GM11168 (cell line): ENCODE measurements at regions not wholly inside any gene's neighbourhood (a gene's known extent, or its start where the extent isn't known, plus 50 kb on each side); places are given as distances from the start of the nearest gene placed in this dataset.
"Not testable (repeated sequence)": the region's sequence is repeated elsewhere in the genome, so short reads cannot be mapped to it uniquely, and the experiment has no call there.

Source experiments
- in situ Hi-C: fragments of 300-500 bp; cut with MboI; formaldehyde crosslinking; loops from one replicate; pipeline ENCODE4 v1.12.0; 2022; ENCODE audit warnings: low sequenced_read_pairs; ENCODE audit not compliant: unreplicated experiment

DNA sequence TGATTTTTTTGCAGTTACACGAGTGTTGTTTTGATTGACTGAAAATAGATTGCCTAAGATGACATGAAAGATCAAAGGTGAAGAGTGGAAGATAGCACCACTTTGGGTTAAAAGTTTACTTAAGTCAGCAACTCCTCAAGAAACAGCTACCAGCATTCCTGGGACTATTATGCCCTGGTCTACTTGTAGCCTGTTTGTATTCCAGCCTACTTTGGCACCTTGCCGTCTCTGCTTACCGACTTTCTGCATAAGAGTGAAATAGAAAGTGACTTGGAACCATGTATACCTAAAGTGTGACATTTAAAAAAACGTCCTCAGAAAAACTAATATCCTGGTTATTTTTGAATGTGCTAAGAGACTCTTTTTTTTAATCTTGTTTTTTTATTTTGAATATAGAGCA, 631.5 kb upstream of the PTBP2 start:
- in situ Hi-C loops: no loop called here

DNA sequence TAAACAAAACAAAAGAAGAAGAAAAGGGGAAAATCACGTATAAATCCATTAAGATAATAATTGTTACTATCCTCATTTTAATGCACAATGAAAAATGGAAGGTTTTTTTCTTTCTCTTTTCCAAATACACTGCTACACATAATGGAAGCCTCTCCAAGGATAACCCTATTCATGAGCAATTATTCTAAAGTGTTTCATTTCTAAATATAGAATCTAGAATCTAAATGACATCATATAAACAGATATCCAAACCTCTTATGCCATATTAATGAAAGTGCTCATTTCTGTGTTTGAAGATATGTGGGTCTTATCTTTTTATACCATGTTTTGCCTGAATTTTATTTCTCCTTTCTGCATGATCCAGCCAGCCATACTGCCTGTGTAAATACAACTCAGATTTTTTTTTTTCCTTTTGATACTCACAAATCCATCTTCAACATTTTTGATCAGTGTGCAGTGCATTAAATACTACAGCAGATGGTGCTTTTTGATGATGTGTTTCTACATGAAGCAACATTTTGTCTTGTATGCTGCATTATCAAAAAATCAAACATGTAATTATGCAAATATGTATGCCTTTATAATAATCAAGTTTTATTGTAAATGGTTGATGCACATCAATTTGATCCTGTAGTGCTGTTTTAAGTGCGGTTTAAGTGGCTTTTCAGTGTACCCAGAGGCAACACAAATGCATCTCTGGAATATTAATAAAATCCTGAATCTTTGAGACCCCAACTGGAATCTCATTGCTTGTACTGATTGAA, 625.6 kb upstream of the PTBP2 start:
- in situ Hi-C loops: no loop called here

DNA sequence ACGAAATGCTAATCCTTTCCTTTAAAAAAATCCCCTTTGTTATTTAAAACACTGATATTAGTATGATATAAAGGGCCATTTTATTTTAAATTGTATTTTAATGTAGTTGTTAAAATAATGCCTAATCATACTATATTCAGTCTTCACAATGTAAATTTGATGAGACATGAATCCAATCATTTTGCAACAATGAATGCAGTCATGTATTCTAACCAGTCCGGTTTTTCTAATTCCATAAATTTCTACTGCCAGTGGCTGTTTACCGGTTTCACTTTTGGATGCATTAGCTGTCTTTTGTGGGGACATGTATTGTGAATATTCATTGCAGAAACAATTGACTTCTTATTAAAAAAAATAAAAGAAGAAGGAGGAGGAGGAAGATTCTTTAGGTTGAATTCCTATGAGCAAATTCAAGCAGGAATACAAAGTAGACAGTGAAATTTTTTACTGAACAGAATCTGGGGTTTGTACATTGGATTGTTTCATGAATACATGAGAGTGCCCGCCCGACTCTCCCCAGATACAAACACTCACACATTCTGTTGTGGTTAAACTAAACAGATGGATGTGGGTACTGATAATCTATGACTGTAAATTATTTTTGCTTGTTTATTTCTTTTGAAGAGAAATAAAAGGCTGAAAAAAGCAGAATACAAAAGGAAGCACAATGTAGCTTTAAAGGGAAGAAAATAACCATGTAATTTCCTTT, 624.8 kb upstream of the PTBP2 start:
- in situ Hi-C loops: no loop called here

DNA sequence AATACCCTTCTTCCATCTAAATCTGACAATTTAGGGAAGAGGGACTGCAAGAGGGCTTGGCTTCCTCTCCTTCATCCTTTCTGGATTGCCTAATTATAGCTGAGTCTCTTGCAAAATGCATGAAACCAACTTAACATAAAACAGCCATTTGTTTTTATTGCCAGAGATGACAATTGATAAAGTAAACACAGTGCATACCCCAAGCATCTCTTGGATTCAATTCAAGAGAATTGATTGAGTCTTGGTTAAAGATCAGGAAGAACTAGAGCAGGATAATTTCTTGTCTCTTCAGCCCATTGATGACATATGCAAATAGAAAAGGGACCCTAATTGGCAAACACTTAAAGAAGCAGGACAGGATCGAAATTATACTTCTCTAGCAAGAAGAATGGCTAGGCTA, 617.1 kb upstream of the PTBP2 start:
- in situ Hi-C loops: no loop called here

DNA sequence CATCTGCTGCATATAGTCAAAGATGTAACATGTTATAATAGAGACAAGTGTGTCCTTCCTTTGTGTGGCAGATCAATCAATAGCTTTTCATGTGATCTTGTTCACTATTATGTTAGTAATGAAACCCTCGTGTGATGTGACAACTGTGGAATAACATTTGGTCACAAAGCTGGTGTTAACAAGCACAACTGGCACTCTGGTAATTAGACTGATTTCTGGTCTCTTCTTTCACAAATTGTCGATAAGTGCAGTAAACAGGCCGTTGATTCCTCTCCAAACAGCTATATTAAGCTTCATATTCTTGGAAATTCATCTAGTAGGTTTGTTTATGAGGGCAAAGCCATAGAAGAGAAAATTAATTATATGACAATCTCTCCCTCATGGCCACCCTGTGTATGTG, 616.7 kb upstream of the PTBP2 start:
- in situ Hi-C loops: no loop called here

DNA sequence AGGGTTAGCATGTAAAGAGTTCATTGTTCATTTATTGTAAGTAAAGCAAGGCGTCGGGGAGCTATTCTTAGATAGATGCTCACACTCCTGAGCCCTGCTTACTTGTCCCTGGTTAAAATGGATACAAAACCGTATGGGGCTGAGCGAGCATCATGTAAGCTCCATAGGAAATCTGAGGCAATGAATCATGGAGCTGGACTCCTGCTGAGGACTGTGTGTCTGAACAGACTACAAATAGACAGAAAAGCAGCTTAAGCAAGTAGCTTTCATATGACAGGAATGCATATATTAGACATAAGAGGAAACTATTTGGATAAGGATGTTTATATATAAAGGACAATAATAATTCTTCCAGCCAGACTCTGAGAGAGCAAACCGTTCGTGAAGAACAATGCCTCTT, 604.9 kb upstream of the PTBP2 start:
- in situ Hi-C loops: no loop called here

DNA sequence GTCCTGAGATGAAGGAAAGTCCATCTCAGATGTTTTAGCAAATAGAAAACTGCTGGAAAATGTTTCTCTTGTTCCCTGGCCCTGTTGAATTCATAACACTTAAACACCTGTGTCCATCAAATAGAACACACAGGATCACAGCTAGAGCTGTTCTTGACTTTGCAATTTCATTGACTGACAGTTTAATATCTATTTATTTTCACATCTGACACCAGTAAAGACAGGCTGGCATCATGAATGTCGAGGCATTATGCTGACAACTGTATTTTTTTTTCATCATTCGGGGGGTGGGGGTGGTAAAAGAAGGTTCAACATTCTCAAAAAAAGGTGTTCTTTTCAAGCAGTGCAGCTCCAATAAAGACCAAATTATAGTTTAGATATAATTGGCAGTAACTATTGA, 591.2 kb upstream of the PTBP2 start:
- in situ Hi-C loops: no loop called here

DNA sequence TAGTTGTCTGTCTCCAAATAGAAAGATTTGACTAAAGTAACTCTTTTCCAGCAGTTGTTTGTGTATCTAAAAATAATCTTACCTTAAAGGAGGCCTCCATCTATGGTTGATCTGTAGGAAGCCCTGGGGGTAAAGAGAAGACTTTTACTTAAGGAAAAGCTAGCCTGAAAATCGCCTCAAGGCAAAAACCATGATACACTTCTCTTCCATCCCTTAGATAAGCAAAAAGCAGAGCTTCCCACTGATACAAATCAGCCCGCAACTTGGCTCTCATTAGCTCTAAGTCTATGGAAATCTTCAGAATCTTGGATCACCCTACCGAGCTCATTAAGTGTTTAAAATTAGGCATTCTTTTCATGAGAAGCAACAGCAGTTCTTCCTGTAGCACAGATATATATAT, 576.9 kb upstream of the PTBP2 start:
- in situ Hi-C loops: no loop called here

DNA sequence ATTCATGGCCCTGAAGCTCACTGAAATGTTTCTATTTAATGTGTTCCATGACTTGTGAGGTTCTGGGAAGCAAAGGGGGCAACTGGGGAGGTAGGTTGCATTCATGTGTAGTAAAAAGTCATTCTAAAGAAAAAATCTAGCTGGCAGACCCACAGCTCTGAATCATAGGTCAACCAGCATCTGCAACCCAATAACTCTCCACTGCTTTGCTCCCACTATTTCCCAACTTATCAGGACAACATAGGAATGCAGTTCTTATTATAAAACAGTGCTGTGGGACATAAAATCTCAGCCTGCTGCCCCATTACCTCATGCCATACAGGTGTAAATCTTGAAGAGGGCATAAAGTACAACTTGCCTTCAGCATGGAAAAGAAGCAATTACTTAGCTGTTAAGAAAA, 576.1 kb upstream of the PTBP2 start:
- in situ Hi-C loops: no loop called here

DNA sequence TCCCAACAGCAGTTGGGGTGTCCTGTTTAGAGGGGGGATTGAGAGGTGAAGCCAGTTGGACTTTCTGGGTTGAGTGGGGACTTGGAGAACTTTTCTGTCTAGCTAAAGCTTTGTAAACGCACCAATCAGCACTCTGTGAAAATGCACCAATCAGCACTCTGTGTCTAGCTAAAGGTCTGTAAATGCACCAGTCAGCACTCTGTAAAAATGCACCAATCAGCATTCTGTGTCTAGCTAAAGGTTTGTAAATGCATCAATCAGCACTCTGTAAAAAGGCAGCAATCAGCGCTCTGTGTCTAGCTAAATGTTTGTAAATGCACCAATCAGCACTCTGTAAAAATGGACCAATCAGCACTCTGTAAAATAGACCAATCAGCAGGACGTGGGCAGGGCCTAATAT, 568.6 kb upstream of the PTBP2 start:
- in situ Hi-C loops: not testable (repeated sequence)

DNA sequence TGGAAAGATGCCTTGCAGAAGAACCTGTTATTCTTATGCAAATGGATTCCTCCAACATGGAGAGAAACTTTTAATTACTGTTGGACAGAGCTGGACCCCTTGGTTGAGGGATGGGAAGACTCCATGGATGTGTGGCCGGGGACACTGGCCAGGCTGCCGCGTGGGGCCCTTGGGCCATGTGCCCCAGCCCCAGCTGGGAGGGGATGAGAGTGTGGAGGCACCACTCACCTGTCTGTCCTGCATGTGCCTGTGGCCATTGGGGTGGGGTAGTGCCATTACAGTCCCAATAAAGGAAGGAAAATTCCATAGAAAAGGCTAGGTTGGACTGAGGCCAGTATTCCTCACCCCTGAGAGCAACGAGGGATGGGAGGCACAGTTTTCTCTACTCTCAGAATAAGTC, 564.5 kb upstream of the PTBP2 start:
- in situ Hi-C loops: no loop called here

DNA sequence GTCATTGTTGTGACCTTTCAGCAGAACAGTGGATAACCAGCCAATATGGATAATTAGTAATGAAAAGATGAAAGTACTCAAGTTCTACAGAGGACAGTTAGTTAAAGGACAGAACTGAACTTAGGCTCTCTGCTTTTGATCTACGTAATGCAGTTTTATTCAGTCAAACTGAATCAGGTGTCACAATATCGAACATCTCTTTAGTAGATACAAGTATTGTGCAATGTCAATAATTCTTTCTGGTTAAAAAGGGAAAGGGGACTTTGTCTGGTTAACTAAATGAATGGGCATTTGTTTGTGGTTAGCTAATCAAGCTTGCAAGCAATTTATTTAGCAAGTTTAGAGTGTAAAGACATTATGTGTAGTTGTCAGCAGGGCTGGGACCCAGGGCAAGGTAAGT, 562.2 kb upstream of the PTBP2 start:
- in situ Hi-C loops: no loop called here

DNA sequence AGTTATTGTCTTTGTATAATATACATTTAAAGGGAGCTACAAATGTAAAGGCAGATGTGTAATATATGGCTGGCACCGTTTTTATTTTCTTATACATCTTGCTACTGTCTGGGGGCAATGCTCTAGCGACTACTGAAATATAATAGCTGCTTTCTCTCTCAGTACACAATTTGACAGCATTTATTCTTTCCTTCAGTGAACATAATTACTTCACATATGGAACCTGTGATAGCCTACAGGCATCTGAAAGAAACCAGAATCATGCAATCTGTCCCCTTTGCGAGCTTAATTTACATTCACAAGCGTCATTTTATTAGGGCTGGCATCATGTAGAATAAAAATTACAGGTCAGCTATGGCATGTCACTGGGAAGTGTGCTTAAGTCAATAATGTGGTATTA, 557.5 kb upstream of the PTBP2 start:
- in situ Hi-C loops: no loop called here

DNA sequence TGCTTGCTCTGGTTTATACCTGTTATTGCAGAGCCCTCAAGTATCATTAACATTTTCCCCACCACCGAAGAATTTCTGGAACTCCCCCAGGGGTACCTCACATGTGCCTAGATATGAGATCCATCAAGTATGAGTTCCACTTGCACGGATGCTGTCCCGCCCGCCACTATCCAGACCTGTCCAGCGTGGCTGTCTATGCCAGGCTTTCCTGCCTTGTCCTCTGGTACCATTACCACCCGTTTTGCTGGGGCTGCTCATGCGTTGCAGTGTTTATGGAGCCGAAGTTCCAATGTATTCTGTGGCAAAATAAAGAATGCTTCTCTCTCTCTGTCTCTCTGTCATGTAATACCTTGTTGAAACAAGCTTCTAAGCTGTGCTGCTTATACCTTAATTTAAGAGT, 543.5 kb upstream of the PTBP2 start:
- in situ Hi-C loops: no loop called here

DNA sequence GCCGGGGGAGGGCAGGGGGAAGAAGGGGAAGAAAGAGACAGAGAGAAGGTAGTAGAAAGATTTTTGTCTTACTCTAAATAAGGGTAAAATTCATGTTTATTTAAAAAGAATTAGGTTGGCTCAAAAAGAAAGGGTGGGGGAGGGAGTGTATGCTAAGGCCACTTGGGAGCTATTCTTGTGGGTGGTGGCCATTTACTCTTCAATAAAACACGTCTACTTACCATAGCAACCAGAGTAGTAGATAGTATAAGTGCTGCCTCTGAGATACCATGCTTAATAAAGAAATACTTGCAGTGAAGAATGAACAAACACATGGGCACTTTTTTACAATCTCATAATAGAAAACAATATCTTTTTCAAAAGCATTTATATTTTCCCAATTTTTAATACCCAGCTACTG, 538.1 kb upstream of the PTBP2 start:
- in situ Hi-C loops: no loop called here

DNA sequence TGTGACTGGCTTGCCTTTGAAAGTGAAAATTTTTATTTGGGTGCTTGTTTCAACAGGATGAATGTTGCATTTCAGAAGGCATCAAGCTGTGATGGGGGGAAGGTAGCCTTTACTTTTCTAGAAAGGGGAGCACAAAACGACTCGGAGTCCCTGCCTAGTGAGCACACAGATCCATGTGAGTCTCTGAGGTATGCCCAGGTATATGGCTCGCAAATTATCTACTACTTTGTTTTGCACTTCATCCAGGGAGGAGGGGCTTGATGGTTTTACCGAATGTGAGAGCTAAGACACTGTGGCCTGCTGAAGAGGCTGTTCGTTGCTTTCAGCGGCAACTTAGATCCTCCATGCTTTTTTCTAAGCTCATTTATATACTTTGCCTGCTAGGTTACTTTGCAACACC, 537.7 kb upstream of the PTBP2 start:
- in situ Hi-C loops: no loop called here

DNA sequence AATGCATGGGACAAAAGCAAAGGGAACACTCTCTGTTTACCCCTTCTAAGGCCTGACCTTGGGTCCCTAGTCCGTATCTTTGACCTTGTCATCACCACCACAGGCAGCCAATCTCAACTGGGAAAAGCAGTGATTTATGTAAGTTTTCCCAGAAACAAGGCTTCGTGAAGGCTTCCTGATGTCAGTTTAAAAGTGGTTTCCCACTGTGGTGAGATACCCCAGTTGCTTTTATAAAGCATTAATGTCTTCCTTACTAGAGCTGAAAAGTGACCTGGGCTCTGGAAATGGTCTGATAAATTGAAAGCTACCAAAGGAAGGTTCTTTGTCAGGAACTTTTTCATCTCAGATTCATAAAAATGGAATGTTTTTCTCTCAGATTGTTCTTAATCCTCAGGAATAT, 536.4 kb upstream of the PTBP2 start:
- in situ Hi-C loops: no loop called here

DNA sequence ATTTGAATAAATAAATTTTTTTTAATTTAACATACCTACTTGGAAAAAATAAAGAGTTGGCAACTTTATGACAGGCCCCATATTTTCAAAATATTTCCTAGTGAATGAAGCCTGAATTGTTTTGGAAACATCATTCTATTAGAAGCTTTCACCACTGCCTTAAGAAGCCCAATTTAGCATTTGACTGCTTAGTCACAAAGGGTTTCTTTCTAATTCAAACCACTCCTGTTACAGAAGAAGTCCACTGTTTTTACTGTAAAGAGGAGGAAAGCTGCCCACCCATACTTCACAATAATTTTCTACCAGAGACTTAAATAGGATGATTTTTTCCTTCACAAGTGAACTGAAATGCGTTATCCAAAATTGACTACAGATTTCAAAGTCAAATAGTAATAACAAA, 534.6 kb upstream of the PTBP2 start:
- in situ Hi-C loops: no loop called here

DNA sequence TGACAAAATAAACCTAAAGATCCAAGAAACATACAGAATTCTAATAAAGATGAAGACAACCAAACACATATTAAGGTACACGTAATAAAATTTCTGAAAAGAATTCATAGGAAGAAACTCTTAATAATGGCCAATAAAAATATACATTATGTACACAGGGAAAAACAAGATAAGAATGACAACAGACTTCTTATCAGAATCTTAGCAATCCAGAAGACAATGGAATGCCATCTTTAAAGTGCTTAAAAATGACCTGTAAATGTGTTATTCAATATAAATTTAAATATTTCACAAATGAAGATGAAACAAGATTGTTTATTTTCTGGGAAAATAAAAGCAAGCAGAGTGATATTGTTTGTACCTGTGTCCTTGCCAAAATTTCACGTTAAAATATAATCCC, 530.4 kb upstream of the PTBP2 start:
- in situ Hi-C loops: no loop called here

DNA sequence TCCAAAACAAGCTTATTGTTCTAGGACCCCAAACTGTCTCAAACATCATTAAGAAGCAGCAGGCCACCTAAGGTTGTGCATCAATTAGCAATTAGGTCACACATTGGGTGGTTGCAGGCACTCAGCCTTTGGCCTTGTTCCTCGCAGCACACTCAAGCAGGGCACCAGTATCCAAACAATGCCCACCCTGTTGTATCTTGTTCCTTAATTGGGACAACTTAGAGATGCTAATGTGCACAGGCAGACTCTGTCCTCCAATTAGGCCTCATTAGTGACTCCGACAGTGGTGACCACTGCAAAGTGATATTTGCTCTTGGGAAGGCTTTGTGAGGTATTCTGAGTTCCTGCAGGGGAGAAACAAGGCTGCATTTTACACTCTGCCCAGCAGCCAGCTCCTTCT, 515.1 kb upstream of the PTBP2 start:
- in situ Hi-C loops: no loop called here

DNA sequence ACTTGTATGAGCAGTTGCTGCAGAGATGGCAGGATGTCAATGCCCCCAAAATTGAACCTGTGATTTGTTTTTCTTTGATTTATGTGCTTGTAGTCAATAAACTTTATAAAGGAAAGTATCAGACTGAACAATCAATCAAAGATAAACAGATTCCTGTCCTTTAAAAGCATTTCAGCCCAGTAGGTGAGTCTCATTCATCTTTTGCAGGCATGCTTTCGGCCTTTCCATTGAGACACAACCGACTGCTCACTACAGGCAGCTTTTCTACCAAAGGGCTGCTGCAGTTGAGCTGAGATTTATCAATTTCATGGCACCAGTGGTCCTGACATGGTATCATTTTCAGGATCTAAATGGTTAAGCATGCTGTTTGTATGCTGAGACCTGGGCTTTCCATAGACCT, 513.6 kb upstream of the PTBP2 start:
- in situ Hi-C loops: no loop called here

DNA sequence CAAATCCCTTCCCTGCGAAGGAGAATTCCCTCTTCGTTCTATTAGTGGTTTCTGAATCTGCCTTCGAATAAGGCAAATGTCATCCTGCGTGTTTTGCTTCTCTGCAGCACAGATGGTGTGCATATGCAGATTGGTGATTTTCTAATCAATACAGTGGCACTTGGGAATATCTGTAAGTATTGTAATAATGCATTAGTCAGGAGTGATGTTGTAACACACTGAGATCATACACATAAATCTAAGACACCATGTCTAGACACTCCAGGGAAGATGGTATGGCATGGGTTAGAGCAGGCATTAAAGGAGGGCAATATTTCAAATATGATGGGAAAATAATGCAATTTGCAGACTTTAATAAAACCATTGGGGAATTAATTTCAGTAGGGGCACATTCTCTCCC, 513.2 kb upstream of the PTBP2 start:
- in situ Hi-C loops: no loop called here
